HG03469 (cell line): ENCODE measurements at regions not wholly inside any gene's neighbourhood (a gene's known extent, or its start where the extent isn't known, plus 50 kb on each side); places are given as distances from the start of the nearest gene placed in this dataset.
"Not testable (repeated sequence)": the region's sequence is repeated elsewhere in the genome, so short reads cannot be mapped to it uniquely, and the experiment has no call there.

Experiments used
- ATAC-seq: cut with Tn5 transposase; IDR thresholded peaks from one replicate; pipeline ENCODE4 v1.9.1; 2021; ENCODE audit warnings: mild to moderate bottlenecking, moderate library complexity, moderate number of reproducible peaks; ENCODE audit not compliant: unreplicated experiment

DNA sequence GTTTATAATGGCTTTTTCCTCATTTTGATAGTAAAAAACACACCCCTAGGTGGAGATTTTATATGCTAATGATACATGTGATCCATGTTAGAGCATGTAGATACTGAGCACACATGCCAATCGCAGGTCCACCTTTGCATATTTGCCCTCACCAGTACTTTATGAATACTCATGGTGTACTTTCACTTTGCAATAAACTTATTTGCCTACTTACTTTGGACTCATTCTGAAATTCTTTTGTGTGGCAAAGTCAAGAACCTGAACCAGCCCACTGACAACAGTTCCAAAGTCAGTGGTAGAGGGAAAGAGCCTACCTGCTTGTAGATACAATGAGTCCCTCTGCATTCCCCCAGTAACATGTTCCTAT is 58.5 kb upstream of the DHRS4 start:
- no peak for ATAC-seq

DNA sequence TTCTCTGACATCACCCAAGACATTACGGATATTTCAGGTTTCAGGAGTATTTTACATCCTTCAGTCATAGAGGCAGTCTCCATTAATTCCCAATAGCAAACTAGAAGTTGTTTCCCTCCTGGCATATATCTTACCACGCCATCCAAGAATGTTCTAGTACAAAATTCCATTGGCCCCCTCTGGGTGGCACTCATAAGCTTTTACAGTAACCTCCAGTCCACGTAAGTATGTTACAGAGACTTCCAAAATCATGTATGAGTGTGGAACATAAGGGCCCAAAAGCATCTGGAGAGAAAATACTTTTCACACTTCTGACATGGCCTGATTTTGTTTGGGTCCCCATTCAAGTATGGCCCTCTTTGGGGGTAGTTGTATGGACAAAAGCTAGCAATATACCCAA is 58.1 kb upstream of the DHRS4 start:
- ATAC-seq = no peak

DNA sequence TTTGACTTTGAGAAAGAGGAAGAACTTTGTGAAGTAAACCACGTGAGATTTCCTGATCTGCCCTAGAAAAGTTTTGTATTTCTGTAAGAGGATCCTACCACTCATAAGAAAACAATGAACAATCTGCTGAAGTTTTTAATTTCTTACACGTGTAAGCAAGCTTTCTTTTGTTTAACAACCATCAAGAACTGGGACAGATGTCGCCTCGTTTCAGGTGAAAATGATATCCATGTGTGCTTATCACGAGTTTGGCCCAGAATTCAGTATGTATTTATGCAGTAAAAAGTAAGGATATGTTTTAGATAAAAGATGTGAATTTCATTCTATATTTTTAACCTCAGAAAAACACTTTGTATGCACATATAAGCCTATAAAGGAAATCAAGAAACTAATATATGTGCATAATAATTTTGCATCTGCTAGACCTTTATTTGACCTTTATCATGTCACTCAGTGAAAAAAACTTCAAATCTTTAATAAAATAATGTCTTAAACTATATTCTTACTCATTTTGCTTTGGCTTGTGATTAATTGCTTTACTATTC is 56.9 kb upstream of the DHRS4 start:
- no peak for ATAC-seq

DNA sequence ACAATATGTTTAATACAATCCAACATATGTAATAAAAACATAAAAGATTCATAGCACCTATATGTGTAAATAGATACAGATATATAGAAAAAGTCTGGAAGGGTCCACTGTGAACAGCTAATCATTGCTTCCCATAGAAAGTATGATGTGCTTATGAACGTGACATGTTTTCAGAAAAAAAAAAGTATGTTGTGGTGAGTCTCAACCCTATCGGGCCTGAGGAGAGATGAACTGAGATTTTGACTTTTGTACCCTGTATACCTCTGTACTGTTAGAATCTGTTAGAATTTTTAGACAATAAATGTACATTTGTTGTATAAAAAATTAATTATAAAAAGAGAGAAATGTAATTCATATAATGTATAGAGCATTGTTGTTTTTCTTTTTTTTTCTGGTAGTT is 56.3 kb upstream of the DHRS4 start:
- not testable (repeated sequence) for ATAC-seq

DNA sequence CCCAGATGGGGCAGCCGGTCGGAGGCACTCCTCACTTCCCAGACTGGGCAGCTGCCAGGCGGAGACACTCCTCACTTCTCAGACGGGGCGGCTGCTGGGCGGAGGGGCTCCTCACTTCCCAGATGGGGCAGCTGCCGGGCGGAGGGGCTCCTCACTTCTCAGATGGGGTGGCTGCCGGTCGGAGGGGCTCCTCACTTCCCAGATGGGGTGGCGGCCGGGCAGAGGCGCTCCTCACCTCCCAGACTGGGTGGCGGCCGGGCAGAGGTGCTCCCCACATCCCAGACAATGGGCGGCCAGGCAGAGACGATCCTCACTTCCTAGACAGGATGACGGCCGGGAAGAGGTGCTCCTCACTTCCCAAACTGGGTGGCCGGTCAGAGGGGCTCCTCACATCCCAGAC is 55.2 kb upstream of the DHRS4 start:
- ATAC-seq = not testable (repeated sequence)

DNA sequence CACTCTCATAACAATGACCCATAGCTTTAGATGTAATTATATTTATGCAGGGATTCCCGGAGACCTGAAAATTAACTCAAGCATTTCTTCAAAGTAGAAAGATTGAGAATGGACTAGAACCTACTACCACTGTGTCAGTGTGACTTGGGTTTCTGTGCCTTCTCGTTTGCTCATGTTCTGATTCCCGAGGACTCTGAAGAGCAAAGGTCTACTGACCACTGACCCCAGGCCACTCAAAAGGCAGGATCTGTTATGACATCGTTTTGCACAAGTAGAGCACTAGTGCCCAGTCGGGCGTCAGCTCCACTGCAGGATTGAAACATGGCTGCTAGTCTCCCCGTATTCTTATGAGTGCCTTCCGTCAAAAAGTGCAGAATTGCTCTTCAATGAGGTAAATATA is 53.8 kb upstream of the DHRS4 start:
- no peak for ATAC-seq

DNA sequence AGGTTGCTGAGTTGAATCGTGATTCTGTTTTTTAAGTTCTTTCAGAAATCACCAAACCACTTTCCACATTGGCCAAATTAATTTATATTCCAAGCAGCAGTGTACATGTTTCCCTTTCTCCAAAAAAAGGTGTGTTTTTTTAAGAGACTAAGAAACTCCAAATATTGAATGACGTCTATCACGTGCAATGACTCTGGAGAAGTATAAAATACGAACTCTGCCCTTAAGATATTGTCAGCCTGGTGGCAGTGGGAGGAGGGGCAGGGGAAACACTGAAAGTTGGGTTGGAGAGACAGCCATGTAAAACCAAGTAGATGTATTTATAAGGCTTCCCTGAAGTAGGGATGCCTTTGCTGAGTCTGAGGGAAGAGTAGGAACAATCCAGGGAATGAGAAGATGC is 50.1 kb upstream of the DHRS4 start:
- ATAC-seq = no peak
